ENCODE measurements at regions not wholly inside any gene's neighbourhood (a gene's known extent, or its start where the extent isn't known, plus 50 kb on each side); places are given as distances from the start of the nearest gene placed in this dataset.

DNA sequence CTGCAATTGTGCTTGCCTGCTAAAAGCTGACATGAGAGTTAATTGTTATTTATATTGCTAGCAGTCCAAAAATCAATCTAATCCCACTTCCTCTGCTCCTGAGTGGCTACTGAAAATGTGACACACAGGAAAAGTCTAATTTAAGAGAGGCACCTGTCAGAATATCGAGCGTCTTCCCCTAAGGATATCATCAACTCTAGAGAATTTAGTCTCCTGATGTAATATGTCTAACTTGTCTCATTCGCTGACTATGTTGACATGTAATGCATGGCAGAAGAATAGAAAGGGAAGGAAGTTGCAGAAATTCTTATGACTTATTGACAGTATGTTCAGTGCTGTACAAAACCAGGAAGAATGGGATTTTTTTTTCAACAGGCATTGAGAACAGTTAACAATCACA, 893.4 kb upstream of the CDH8 start:
- TF ChIP-seq, protein P1, sequence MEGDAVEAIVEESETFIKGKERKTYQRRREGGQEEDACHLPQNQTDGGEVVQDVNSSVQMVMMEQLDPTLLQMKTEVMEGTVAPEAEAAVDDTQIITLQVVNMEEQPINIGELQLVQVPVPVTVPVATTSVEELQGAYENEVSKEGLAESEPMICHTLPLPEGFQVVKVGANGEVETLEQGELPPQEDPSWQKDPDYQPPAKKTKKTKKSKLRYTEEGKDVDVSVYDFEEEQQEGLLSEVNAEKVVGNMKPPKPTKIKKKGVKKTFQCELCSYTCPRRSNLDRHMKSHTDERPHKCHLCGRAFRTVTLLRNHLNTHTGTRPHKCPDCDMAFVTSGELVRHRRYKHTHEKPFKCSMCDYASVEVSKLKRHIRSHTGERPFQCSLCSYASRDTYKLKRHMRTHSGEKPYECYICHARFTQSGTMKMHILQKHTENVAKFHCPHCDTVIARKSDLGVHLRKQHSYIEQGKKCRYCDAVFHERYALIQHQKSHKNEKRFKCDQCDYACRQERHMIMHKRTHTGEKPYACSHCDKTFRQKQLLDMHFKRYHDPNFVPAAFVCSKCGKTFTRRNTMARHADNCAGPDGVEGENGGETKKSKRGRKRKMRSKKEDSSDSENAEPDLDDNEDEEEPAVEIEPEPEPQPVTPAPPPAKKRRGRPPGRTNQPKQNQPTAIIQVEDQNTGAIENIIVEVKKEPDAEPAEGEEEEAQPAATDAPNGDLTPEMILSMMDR (conservative IDR thresholded peaks at IDR 0.05; ENCODE audit: low read depth, low read length), result no peak
- no peak overlapping the region for H3K4me3 ChIP-seq (ENCODE audit: low read depth, low read length)
- no peak for DNase-seq (ENCODE audit: low read depth)

DNA sequence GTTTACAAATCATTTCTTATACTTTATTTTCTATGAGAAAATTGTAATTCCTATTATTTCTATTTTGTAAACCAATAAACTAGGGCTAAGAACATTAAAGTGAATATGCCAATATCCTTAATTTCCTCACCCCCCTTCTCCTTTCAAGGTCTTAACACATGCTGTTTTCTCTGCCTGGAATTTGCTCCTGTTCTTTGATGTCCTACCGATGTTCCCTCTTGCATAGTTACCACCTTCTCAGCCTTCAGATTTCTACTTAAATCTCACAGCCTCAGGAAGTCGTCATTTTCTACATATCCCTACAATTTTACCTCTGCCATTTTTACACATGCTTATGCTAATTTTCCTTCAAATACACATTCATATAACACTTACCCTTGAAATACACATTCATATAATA, 890.9 kb upstream of the CDH8 start:
- TF ChIP-seq, protein P1 (conservative IDR thresholded peaks at IDR 0.05; ENCODE audit: low read depth, low read length), result no peak
- no peak overlapping the region for H3K4me3 ChIP-seq (ENCODE audit: low read depth, low read length)
- no peak for DNase-seq (ENCODE audit: low read depth)

DNA sequence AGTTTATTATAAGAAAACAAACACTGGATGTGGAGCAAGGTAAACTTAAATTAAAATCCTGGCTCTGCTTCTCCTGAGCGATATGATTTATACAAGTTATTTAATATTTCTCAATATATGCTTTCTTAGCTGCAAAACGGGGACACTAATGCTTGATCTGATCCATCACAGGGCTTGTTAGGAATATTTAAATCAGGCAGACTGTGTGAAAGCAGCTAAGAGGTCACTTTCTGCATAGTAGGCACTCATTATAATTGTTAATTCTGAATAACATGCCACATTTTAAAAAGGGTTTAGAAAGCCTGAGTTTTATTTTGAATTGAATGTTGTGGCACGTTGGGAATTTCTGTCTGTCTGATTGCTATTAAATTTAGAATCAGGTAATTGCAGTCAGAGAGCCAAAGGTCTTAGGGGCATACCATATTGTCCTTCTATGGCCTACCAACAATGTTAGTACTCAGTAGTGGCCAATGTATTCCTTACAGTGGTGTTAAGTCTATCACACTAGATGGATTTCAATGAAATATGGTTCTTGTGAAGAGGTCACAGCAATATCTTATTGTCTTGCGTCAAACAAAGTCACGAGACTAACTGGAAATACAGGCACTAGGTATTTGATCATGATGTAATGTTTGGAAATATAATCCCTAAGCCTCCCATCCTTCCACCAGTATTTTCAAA, 890.0 kb upstream of the CDH8 start:
- no peak overlapping the region for H3K4me3 ChIP-seq (ENCODE audit: low read depth, low read length)
- no peak for DNase-seq (ENCODE audit: low read depth)
- TF ChIP-seq, protein P1 (conservative IDR thresholded peaks at IDR 0.05; ENCODE audit: low read depth, low read length), result no peak

DNA sequence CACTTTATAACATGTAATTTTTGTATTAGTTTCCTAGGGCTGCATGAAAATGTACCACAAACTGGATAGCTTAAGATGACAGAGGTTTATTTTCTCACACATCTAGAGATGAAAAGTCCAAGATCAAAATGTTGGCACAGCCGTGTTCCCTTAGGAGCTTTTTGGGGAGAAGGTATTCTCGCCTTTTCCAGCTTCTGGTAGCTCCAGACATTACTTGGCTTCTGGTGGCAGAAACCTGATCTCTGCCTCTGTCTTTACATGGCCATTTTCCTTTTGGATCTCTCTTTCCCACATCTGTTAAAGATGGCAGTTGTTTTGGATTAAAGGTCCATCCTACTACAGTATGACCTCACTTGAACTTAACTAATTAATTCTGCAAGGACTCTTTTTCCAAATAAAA, 885.7 kb upstream of the CDH8 start:
- no peak overlapping the region for H3K4me3 ChIP-seq (ENCODE audit: low read depth, low read length)
- no peak for DNase-seq (ENCODE audit: low read depth)
- TF ChIP-seq, protein P1 (conservative IDR thresholded peaks at IDR 0.05; ENCODE audit: low read depth, low read length), result no peak

DNA sequence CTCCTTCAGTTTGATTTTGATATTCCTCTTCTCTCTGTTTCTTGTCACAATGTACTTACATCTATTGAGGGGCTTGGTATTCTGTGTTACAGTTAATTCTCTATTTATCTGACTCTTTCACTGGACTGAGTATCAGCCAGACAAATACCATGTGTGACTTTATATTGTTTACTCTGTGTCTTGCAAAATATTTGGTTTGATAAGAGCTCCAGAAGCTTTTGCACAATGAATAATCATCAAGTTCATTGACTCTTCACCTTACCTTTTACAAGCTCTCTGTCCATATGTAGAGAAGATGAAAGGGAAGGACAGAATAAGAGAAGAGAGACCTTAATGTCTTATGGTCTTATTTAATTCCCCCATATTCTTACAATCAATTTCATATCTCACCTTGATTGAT, 877.7 kb upstream of the CDH8 start:
- DNase-seq (ENCODE audit: low read depth), result no peak
- TF ChIP-seq, protein P1 (conservative IDR thresholded peaks at IDR 0.05; ENCODE audit: low read depth, low read length), result no peak
- H3K4me3 ChIP-seq (ENCODE audit: low read depth, low read length), result no peak overlapping the region

DNA sequence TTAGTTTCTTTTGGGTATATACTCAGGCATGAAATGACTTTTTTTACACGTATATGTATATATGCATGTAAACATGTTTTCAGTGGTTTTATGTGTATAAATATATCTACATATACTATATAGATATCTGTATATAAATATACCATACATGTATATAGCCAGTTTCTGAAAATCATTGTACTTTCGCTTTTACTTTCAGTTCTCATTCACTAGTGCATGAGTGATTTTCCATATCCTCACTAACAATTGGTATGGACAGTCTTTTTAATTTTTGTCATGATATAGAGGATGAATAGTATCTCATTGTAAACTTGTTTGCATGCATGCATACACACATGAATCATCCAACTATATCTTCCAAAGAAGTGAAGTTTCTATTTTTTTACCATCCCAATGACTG, 877.1 kb upstream of the CDH8 start:
- DNase-seq (ENCODE audit: low read depth), result no peak
- H3K4me3 ChIP-seq (ENCODE audit: low read depth, low read length), result no peak overlapping the region
- TF ChIP-seq, protein P1 (conservative IDR thresholded peaks at IDR 0.05; ENCODE audit: low read depth, low read length), result no peak

DNA sequence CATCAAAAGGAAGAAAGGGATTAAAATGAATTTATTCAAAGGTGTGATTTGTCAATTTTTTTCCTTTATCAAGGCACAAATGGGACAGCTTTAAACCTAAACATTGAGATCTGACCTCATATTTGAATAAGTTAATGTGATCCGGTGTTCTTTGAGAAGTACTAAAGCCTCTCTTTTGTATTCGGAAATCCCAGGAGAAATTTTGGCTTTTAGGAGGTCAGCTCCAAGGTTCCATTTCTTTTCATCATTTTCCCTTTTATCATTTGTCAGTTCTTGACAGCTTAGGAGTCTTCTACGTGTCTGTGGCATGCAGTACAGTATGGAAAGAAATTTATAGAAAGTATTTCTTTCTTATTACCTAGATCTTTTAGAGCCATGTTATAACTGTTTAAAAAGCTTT, 873.4 kb upstream of the CDH8 start:
- DNase-seq (ENCODE audit: low read depth), result no peak
- TF ChIP-seq, protein P1 (conservative IDR thresholded peaks at IDR 0.05; ENCODE audit: low read depth, low read length), result no peak

More for the DNA sequence above, 873.4 kb upstream of the CDH8 start:
- H3K4me3 ChIP-seq (ENCODE audit: low read depth, low read length), result no peak overlapping the region
